ENCODE measurements at regions not wholly inside any gene's neighbourhood (a gene's known extent, or its start where the extent isn't known, plus 50 kb on each side); places are given as distances from the start of the nearest gene placed in this dataset.

DNA sequence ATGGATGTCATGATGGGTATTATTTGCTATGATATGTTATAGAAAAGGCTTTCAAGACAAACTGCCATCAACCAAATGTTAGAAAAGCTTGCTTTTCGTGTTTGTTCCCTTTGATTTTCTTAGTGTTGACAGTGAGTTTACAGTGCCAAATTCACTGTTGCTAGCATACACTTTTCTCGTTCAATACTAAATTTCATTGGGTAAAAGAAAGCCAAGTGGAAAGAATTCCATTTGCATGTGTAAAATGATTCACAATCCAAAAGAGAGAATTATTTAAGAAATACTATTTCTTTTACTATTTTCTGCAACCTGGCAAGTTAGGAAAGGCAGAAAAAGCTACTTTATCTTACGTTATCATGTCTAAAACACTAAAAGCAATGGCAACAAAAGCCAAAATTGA is 301.4 kb downstream of the OTOL1 start:
- WGBS (ENCODE audit: insufficient coverage), result no CpG with 5 or more reads among the region's 3 CpGs
- Mint-ChIP-seq H3K9me3 (peaks cover 5 to 18% (median 8%) of the 10 kb centered on the region in 3 donors), H3K4me1 (no peaks in the 10 kb centered on the region), H3K27ac (no peak overlapping the region), H3K4me3 (no peak overlapping the region), H3K27me3 (no peaks in the 10 kb centered on the region), H3K36me3 (no peaks in the 10 kb centered on the region)
- Histone ChIP-seq H3K4me3 (ENCODE audit: control insufficient read depth in 1 of 2, extremely low read depth in 1 of 2, low read length in 1 of 2) (no peak overlapping the region), H3K27ac (ENCODE audit: low read length) (no peak overlapping the region), H3K27me3 (replicated peaks in 1 of 2; ENCODE audit: control insufficient read depth in 2 of 2, extremely low read depth in 1 of 2, insufficient read depth in 2 of 2, low read length in 1 of 2) (no peaks in the 10 kb centered on the region), H3K9me3 (no peaks in the 10 kb centered on the region), H3K4me1 (ENCODE audit: control insufficient read depth in 1 of 2, extremely low read depth in 1 of 2, insufficient read depth in 2 of 2, low read length in 2 of 2) (no peaks in the 10 kb centered on the region), H3K36me3 (ENCODE audit: control insufficient read depth in 2 of 2, extremely low read depth in 1 of 2, insufficient read depth in 1 of 2, low read length in 1 of 2) (no peaks in the 10 kb centered on the region)
- CTCF ChIA-PET, result no interaction called here
- ATAC-seq (replicated peaks in 1 of 4) (no peak), DNase-seq (no peak)
- POLR2A ChIA-PET, result no interaction called here

- no peaks in the 10 kb centered on the region for H3K9me3 ChIP-seq
- H3K27ac ChIP-seq (ENCODE audit: low read length), result no peak overlapping the region
- ChIA-PET POLR2A (no interaction called here), CTCF (no interaction called here)
- no peaks in the 10 kb centered on the region for H3K4me1 ChIP-seq (ENCODE audit: control insufficient read depth in 1 of 2, extremely low read depth in 1 of 2, insufficient read depth in 2 of 2, low read length in 2 of 2)
- ATAC-seq (replicated peaks in 1 of 4) (no peak), DNase-seq (no peak)
- Mint-ChIP-seq H3K4me3 (no peak overlapping the region), H3K4me1 (no peaks in the 10 kb centered on the region), H3K9me3 (peaks cover 9 to 22% (median 11%) of the 10 kb centered on the region in 3 donors), H3K27ac (no peak overlapping the region), H3K36me3 (no peaks in the 10 kb centered on the region), H3K27me3 (no peaks in the 10 kb centered on the region)
- no peaks in the 10 kb centered on the region for H3K27me3 ChIP-seq (replicated peaks in 1 of 2; ENCODE audit: control insufficient read depth in 2 of 2, extremely low read depth in 1 of 2, insufficient read depth in 2 of 2, low read length in 1 of 2)
- H3K36me3 ChIP-seq (ENCODE audit: control insufficient read depth in 2 of 2, extremely low read depth in 1 of 2, insufficient read depth in 1 of 2, low read length in 1 of 2), result no peaks in the 10 kb centered on the region
- 83% methylated on average over 1 of the region's 1 CpG for WGBS (ENCODE audit: insufficient coverage)
- no peak overlapping the region for H3K4me3 ChIP-seq (ENCODE audit: control insufficient read depth in 1 of 2, extremely low read depth in 1 of 2, low read length in 1 of 2)
These were observed 304.5 kb downstream of the OTOL1 start for GRCh38 chr3:161800985-161801559.

GRCh38 chr3:161818106-161818505 is 321.5 kb downstream of the OTOL1 start:
- 67% methylated on average over 1 of the region's 1 CpG for WGBS (ENCODE audit: insufficient coverage)

DNA sequence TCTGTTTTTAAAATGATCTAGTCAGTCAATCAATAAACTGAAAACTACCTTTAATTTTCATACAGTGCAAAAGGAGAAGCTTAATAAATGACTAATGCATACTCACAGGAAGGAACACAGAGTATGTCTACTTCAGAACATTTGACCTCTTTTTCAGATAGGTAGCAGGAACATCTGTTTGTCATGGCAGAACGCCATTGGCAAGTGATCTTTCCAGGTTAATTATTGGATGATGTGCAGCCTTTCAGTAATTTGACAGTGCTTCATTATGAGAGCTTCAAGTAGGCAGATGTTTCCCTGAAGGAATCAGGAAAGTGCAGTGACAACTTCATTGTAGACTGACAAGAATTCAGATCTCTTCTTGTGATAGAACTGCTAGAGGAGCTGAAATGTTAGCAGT is 325.0 kb downstream of the OTOL1 start:
- H3K9me3 ChIP-seq, result no peaks in the 10 kb centered on the region
- no peaks in the 10 kb centered on the region for H3K4me1 ChIP-seq (ENCODE audit: control insufficient read depth in 1 of 2, extremely low read depth in 1 of 2, insufficient read depth in 2 of 2, low read length in 2 of 2)
- Mint-ChIP-seq H3K36me3 (no peaks in the 10 kb centered on the region), H3K9me3 (no peaks in the 10 kb centered on the region), H3K4me1 (no peaks in the 10 kb centered on the region), H3K27me3 (no peaks in the 10 kb centered on the region), H3K4me3 (no peak overlapping the region), H3K27ac (no peak overlapping the region)
- CTCF ChIA-PET, result no interaction called here
- H3K27ac ChIP-seq (ENCODE audit: low read length), result no peak overlapping the region
- no peaks in the 10 kb centered on the region for H3K27me3 ChIP-seq (replicated peaks in 1 of 2; ENCODE audit: control insufficient read depth in 2 of 2, extremely low read depth in 1 of 2, insufficient read depth in 2 of 2, low read length in 1 of 2)
- no peak for DNase-seq
- H3K4me3 ChIP-seq (ENCODE audit: control insufficient read depth in 1 of 2, extremely low read depth in 1 of 2, low read length in 1 of 2), result no peak overlapping the region
- 40% methylated on average over 1 of the region's 1 CpG for WGBS (ENCODE audit: insufficient coverage)
- no peak for ATAC-seq (replicated peaks in 1 of 4)
- no peaks in the 10 kb centered on the region for H3K36me3 ChIP-seq (ENCODE audit: control insufficient read depth in 2 of 2, extremely low read depth in 1 of 2, insufficient read depth in 1 of 2, low read length in 1 of 2)
- POLR2A ChIA-PET, result no interaction called here

More at GRCh38 chr3:161818106-161818505, 321.5 kb downstream of the OTOL1 start:
- H3K27me3 ChIP-seq (replicated peaks in 1 of 2; ENCODE audit: control insufficient read depth in 2 of 2, extremely low read depth in 1 of 2, insufficient read depth in 2 of 2, low read length in 1 of 2), result no peaks in the 10 kb centered on the region
- no peaks in the 10 kb centered on the region for H3K36me3 Mint-ChIP-seq
- no peaks in the 10 kb centered on the region for H3K36me3 ChIP-seq (ENCODE audit: control insufficient read depth in 2 of 2, extremely low read depth in 1 of 2, insufficient read depth in 1 of 2, low read length in 1 of 2)
- no peaks in the 10 kb centered on the region for H3K9me3 ChIP-seq
- no peaks in the 10 kb centered on the region for H3K4me1 Mint-ChIP-seq
- no peak overlapping the region for H3K4me3 ChIP-seq (ENCODE audit: control insufficient read depth in 1 of 2, extremely low read depth in 1 of 2, low read length in 1 of 2)
- no peak for DNase-seq
- no peak overlapping the region for H3K4me3 Mint-ChIP-seq
- no peak overlapping the region for H3K27ac Mint-ChIP-seq
- CTCF ChIA-PET, result no interaction called here
- POLR2A ChIA-PET, result no interaction called here
- H3K9me3 Mint-ChIP-seq, result peaks cover 0 to 4% (median 3%) of the 10 kb centered on the region in 3 donors
- H3K4me1 ChIP-seq (ENCODE audit: control insufficient read depth in 1 of 2, extremely low read depth in 1 of 2, insufficient read depth in 2 of 2, low read length in 2 of 2), result no peaks in the 10 kb centered on the region
- ATAC-seq (replicated peaks in 1 of 4), result no peak
- no peaks in the 10 kb centered on the region for H3K27me3 Mint-ChIP-seq
- H3K27ac ChIP-seq (ENCODE audit: low read length), result no peak overlapping the region

GRCh38 chr3:161822291-161822690 is 325.7 kb downstream of the OTOL1 start:
- H3K4me3 ChIP-seq (ENCODE audit: control insufficient read depth in 1 of 2, extremely low read depth in 1 of 2, low read length in 1 of 2), result no peak overlapping the region
- no peaks in the 10 kb centered on the region for H3K9me3 ChIP-seq
- no peak overlapping the region for H3K27ac ChIP-seq (ENCODE audit: low read length)
- H3K4me1 Mint-ChIP-seq, result no peaks in the 10 kb centered on the region
- no peaks in the 10 kb centered on the region for H3K27me3 ChIP-seq (replicated peaks in 1 of 2; ENCODE audit: control insufficient read depth in 2 of 2, extremely low read depth in 1 of 2, insufficient read depth in 2 of 2, low read length in 1 of 2)
- no peaks in the 10 kb centered on the region for H3K36me3 Mint-ChIP-seq
- ATAC-seq (replicated peaks in 1 of 4) (no peak), DNase-seq (no peak)
- WGBS (ENCODE audit: insufficient coverage), result no CpG with 5 or more reads among the region's 3 CpGs
- H3K27ac Mint-ChIP-seq, result no peak overlapping the region
- ChIA-PET POLR2A (no interaction called here), CTCF (no interaction called here)
- no peaks in the 10 kb centered on the region for H3K36me3 ChIP-seq (ENCODE audit: control insufficient read depth in 2 of 2, extremely low read depth in 1 of 2, insufficient read depth in 1 of 2, low read length in 1 of 2)
- H3K4me3 Mint-ChIP-seq, result no peak overlapping the region
- no peaks in the 10 kb centered on the region for H3K4me1 ChIP-seq (ENCODE audit: control insufficient read depth in 1 of 2, extremely low read depth in 1 of 2, insufficient read depth in 2 of 2, low read length in 2 of 2)
- no peaks in the 10 kb centered on the region for H3K27me3 Mint-ChIP-seq
- H3K9me3 Mint-ChIP-seq, result no peaks in the 10 kb centered on the region

- Histone ChIP-seq H3K4me1 (ENCODE audit: control insufficient read depth in 1 of 2, extremely low read depth in 1 of 2, insufficient read depth in 2 of 2, low read length in 2 of 2) (no peaks in the 10 kb centered on the region), H3K27me3 (replicated peaks in 1 of 2; ENCODE audit: control insufficient read depth in 2 of 2, extremely low read depth in 1 of 2, insufficient read depth in 2 of 2, low read length in 1 of 2) (no peaks in the 10 kb centered on the region), H3K36me3 (ENCODE audit: control insufficient read depth in 2 of 2, extremely low read depth in 1 of 2, insufficient read depth in 1 of 2, low read length in 1 of 2) (no peaks in the 10 kb centered on the region), H3K4me3 (ENCODE audit: control insufficient read depth in 1 of 2, extremely low read depth in 1 of 2, low read length in 1 of 2) (no peak overlapping the region), H3K27ac (ENCODE audit: low read length) (no peak overlapping the region), H3K9me3 (no peaks in the 10 kb centered on the region)
- CTCF ChIA-PET, result no interaction called here
- H3K4me1 Mint-ChIP-seq, result no peaks in the 10 kb centered on the region
- H3K27me3 Mint-ChIP-seq, result no peaks in the 10 kb centered on the region
- POLR2A ChIA-PET, result no interaction called here
- H3K4me3 Mint-ChIP-seq, result no peak overlapping the region
- H3K9me3 Mint-ChIP-seq, result no peaks in the 10 kb centered on the region
- WGBS (ENCODE audit: insufficient coverage), result no CpG with 5 or more reads among the region's 3 CpGs
- H3K36me3 Mint-ChIP-seq, result no peaks in the 10 kb centered on the region
- ATAC-seq (replicated peaks in 1 of 4), result no peak
- no peak overlapping the region for H3K27ac Mint-ChIP-seq
- no peak for DNase-seq
These were observed 327.3 kb downstream of the OTOL1 start for GRCh38 chr3:161823910-161824309.

GRCh38 chr3:161838021-161838420 is 341.4 kb downstream of the OTOL1 start:
- Histone ChIP-seq H3K27ac (ENCODE audit: low read length) (no peak overlapping the region), H3K4me3 (ENCODE audit: control insufficient read depth in 1 of 2, extremely low read depth in 1 of 2, low read length in 1 of 2) (no peak overlapping the region), H3K36me3 (ENCODE audit: control insufficient read depth in 2 of 2, extremely low read depth in 1 of 2, insufficient read depth in 1 of 2, low read length in 1 of 2) (no peaks in the 10 kb centered on the region), H3K9me3 (no peaks in the 10 kb centered on the region), H3K4me1 (ENCODE audit: control insufficient read depth in 1 of 2, extremely low read depth in 1 of 2, insufficient read depth in 2 of 2, low read length in 2 of 2) (no peaks in the 10 kb centered on the region), H3K27me3 (replicated peaks in 1 of 2; ENCODE audit: control insufficient read depth in 2 of 2, extremely low read depth in 1 of 2, insufficient read depth in 2 of 2, low read length in 1 of 2) (no peaks in the 10 kb centered on the region)
- Mint-ChIP-seq H3K4me1 (no peaks in the 10 kb centered on the region), H3K4me3 (no peak overlapping the region), H3K9me3 (peaks cover 0 to 9% (median 0%) of the 10 kb centered on the region in 3 donors), H3K36me3 (no peaks in the 10 kb centered on the region), H3K27ac (no peak overlapping the region), H3K27me3 (no peaks in the 10 kb centered on the region)
- POLR2A ChIA-PET, result no interaction called here
- DNase-seq (no peak), ATAC-seq (replicated peaks in 1 of 4) (no peak)
- CTCF ChIA-PET, result no interaction called here
- no CpG with 5 or more reads among the region's 3 CpGs for WGBS (ENCODE audit: insufficient coverage)

Data from T-cell (primary cell).